ENCODE measurements at regions not wholly inside any gene's neighbourhood (a gene's known extent, or its start where the extent isn't known, plus 50 kb on each side); places are given as distances from the start of the nearest gene placed in this dataset.

GRCh38 chr11:38136887-38137286 is 1538.9 kb upstream of the RAG2 start:
- ChIA-PET POLR2A (no interaction called here), CTCF (no interaction called here)
- Histone ChIP-seq H3K4me1 (ENCODE audit: control insufficient read depth, insufficient read depth, low read length) (no peaks in the 10 kb centered on the region), H3K9me3 (ENCODE audit: control insufficient read depth, insufficient read depth, low read depth, low read length) (no peaks in the 10 kb centered on the region), H3K27ac (ENCODE audit: low read length) (no peak overlapping the region), H3K4me3 (ENCODE audit: low read depth in 2 of 2, low read length in 2 of 2) (no peak overlapping the region), H3K27me3 (ENCODE audit: control insufficient read depth, insufficient read depth, low read length) (no peaks in the 10 kb centered on the region), H3K36me3 (ENCODE audit: control insufficient read depth, insufficient read depth, low read length) (no peaks in the 10 kb centered on the region)
- intact Hi-C loops (cut with micrococcal nuclease; ENCODE audit: unreplicated experiment) (no loop called here), in situ Hi-C loops (cut with HindIII; ENCODE audit: low pct_unique_long_range_greater_than_20kb, low sequenced_read_pairs) (no loop called here)
- TF ChIP-seq POLR2AphosphoS5 (IDR thresholded peaks at IDR 0.05; ENCODE audit: low read depth, low read length) = no peak
- no peak for TF ChIP-seq TCF7L2 (IDR thresholded peaks at IDR 0.05; ENCODE audit: low read depth, low read length)
- no peak for TF ChIP-seq CTCF (IDR thresholded peaks at IDR 0.05)
- TF ChIP-seq SIN3A (IDR thresholded peaks at IDR 0.05; ENCODE audit: borderline replicate concordance, insufficient read depth, low read depth, low read length) = no peak
- TF ChIP-seq, protein P1, sequence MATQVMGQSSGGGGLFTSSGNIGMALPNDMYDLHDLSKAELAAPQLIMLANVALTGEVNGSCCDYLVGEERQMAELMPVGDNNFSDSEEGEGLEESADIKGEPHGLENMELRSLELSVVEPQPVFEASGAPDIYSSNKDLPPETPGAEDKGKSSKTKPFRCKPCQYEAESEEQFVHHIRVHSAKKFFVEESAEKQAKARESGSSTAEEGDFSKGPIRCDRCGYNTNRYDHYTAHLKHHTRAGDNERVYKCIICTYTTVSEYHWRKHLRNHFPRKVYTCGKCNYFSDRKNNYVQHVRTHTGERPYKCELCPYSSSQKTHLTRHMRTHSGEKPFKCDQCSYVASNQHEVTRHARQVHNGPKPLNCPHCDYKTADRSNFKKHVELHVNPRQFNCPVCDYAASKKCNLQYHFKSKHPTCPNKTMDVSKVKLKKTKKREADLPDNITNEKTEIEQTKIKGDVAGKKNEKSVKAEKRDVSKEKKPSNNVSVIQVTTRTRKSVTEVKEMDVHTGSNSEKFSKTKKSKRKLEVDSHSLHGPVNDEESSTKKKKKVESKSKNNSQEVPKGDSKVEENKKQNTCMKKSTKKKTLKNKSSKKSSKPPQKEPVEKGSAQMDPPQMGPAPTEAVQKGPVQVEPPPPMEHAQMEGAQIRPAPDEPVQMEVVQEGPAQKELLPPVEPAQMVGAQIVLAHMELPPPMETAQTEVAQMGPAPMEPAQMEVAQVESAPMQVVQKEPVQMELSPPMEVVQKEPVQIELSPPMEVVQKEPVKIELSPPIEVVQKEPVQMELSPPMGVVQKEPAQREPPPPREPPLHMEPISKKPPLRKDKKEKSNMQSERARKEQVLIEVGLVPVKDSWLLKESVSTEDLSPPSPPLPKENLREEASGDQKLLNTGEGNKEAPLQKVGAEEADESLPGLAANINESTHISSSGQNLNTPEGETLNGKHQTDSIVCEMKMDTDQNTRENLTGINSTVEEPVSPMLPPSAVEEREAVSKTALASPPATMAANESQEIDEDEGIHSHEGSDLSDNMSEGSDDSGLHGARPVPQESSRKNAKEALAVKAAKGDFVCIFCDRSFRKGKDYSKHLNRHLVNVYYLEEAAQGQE (IDR thresholded peaks at IDR 0.05; ENCODE audit: insufficient read depth in 1 of 2, low read depth in 2 of 2, low read length in 1 of 2) = no peak
- no TSS peak for BruUV-seq (replicated peaks)
- DNase-seq (ENCODE audit: low read depth, low spot score) (no peak), ATAC-seq (no peak)

GRCh38 chr11:38131535-38131934 is 1533.5 kb upstream of the RAG2 start:
- ChIA-PET CTCF (no interaction called here), POLR2A (no interaction called here)
- no peak for TF ChIP-seq CTCF (IDR thresholded peaks at IDR 0.05)
- no peak for TF ChIP-seq TCF7L2 (IDR thresholded peaks at IDR 0.05; ENCODE audit: low read depth, low read length)
- TF ChIP-seq SIN3A (IDR thresholded peaks at IDR 0.05; ENCODE audit: borderline replicate concordance, insufficient read depth, low read depth, low read length) = no peak
- TF ChIP-seq, protein P1 (IDR thresholded peaks at IDR 0.05; ENCODE audit: insufficient read depth in 1 of 2, low read depth in 2 of 2, low read length in 1 of 2) = no peak
- TF ChIP-seq POLR2AphosphoS5 (IDR thresholded peaks at IDR 0.05; ENCODE audit: low read depth, low read length) = no peak
- H3K9me3 ChIP-seq (ENCODE audit: control insufficient read depth, insufficient read depth, low read depth, low read length) = no peaks in the 10 kb centered on the region
- intact Hi-C loops (cut with micrococcal nuclease; ENCODE audit: unreplicated experiment) (no loop called here), in situ Hi-C loops (cut with HindIII; ENCODE audit: low pct_unique_long_range_greater_than_20kb, low sequenced_read_pairs) (no loop called here)
- ATAC-seq = no peak
- H3K4me3 ChIP-seq (ENCODE audit: low read depth in 2 of 2, low read length in 2 of 2) = no peak overlapping the region
- no peaks in the 10 kb centered on the region for H3K27me3 ChIP-seq (ENCODE audit: control insufficient read depth, insufficient read depth, low read length)
- no TSS peak for BruUV-seq (replicated peaks)
- no peaks in the 10 kb centered on the region for H3K36me3 ChIP-seq (ENCODE audit: control insufficient read depth, insufficient read depth, low read length)
- H3K4me1 ChIP-seq (ENCODE audit: control insufficient read depth, insufficient read depth, low read length) = no peaks in the 10 kb centered on the region
- H3K27ac ChIP-seq (ENCODE audit: low read length) = no peak overlapping the region
- DNase-seq (ENCODE audit: low read depth, low spot score) = no peak

All from Panc1 (cell line).